ENCODE measurements at regions not wholly inside any gene's neighbourhood (a gene's known extent, or its start where the extent isn't known, plus 50 kb on each side); places are given as distances from the start of the nearest gene placed in this dataset.
A peak's percentile ranks its signal among the peaks of the same experiment; 100 is the strongest.

DNA sequence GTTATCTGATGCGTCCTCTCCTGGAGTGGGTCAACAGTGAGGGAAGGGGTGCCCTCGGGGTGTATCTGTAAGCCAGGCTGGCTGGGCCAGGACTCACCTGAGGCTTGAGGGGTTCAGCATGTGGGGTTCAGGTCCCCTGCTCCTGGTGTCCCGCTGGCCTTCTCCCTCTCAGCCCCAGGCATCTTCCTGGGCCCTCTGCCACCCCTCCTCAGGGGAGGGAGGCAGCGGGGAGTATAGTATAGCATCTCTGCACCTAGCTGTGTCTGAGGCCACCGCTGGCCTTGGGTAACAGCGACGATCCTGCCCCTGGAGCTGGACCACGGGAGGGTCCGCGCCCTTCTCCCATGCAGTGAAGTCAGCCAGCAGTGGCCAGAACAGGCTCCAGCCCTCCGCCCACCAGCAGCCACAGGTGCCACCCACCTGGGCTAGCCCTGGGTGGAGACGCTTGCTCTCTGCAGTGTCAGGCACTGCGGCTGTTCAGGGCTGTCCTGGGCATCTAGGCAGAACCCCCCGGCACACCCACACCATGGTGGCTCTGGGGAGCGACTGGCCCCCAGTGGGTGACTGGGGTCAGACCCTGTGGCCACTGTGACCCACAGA is 110.7 kb upstream of the NKX1-1 start:
- Mint-ChIP-seq H3K4me3 (ENCODE audit: unreplicated experiment) (no peak overlapping the region), H3K27me3 (ENCODE audit: low read depth) (peaks cover 12% of the 10 kb centered on the region), H3K4me1 (ENCODE audit: low read depth) (no peaks in the 10 kb centered on the region), H3K9me3 (ENCODE audit: low read depth) (no peaks in the 10 kb centered on the region), H3K27ac (ENCODE audit: unreplicated experiment) (no peak overlapping the region), H3K36me3 (ENCODE audit: low read depth) (no peaks in the 10 kb centered on the region)
- peak; percentile 70 for DNase-seq (ENCODE audit: low spot score)
- TF ChIP-seq CTCF (IDR thresholded peaks at IDR 0.05): no peak

- Mint-ChIP-seq H3K4me3 (ENCODE audit: unreplicated experiment) (no peak overlapping the region), H3K4me1 (ENCODE audit: low read depth) (no peaks in the 10 kb centered on the region), H3K36me3 (ENCODE audit: low read depth) (no peaks in the 10 kb centered on the region), H3K9me3 (ENCODE audit: low read depth) (no peaks in the 10 kb centered on the region), H3K27me3 (ENCODE audit: low read depth) (peaks cover 12% of the 10 kb centered on the region), H3K27ac (ENCODE audit: unreplicated experiment) (no peak overlapping the region)
- no peak for TF ChIP-seq CTCF (IDR thresholded peaks at IDR 0.05)
- DNase-seq (ENCODE audit: low spot score): peak; percentile 58
These were observed 110.0 kb upstream of the NKX1-1 start for GRCh38 chr4:1516261-1516660.

DNA sequence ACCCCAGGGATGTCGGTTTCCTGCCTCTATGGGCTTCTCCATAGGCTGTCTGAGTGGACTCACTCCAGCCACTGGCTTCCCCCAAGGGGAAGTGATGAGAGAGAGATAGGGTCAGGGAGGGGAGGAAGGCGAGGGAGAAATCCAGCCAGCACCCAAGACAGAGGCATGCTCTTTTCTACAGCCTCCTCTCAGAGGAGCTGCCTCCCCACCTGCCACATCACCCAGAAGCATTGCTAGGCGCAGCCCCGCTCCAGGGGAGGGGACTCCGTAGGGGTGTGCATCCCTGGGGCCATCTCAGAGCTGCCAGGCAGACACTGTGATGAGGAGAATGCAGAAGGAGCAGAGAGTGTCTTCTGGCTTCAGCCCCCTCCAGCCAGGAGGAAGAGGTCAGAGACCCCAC is 109.5 kb upstream of the NKX1-1 start:
- Mint-ChIP-seq H3K36me3 (ENCODE audit: low read depth) (no peaks in the 10 kb centered on the region), H3K9me3 (ENCODE audit: low read depth) (no peaks in the 10 kb centered on the region), H3K4me3 (ENCODE audit: unreplicated experiment) (no peak overlapping the region), H3K27me3 (ENCODE audit: low read depth) (peaks cover 11% of the 10 kb centered on the region), H3K27ac (ENCODE audit: unreplicated experiment) (no peak overlapping the region), H3K4me1 (ENCODE audit: low read depth) (no peaks in the 10 kb centered on the region)
- DNase-seq (ENCODE audit: low spot score): peak; percentile 71
- no peak for TF ChIP-seq CTCF (IDR thresholded peaks at IDR 0.05)

- TF ChIP-seq CTCF (IDR thresholded peaks at IDR 0.05): no peak
- H3K4me3 Mint-ChIP-seq (ENCODE audit: unreplicated experiment): no peak overlapping the region
- H3K27me3 Mint-ChIP-seq (ENCODE audit: low read depth): peaks cover 11% of the 10 kb centered on the region
- H3K4me1 Mint-ChIP-seq (ENCODE audit: low read depth): no peaks in the 10 kb centered on the region
- no peaks in the 10 kb centered on the region for H3K36me3 Mint-ChIP-seq (ENCODE audit: low read depth)
- no peak for DNase-seq (ENCODE audit: low spot score)
- H3K27ac Mint-ChIP-seq (ENCODE audit: unreplicated experiment): no peak overlapping the region
- H3K9me3 Mint-ChIP-seq (ENCODE audit: low read depth): no peaks in the 10 kb centered on the region
These were observed 108.9 kb upstream of the NKX1-1 start for GRCh38 chr4:1515156-1515555.

- H3K36me3 Mint-ChIP-seq (ENCODE audit: low read depth): no peaks in the 10 kb centered on the region
- no peak overlapping the region for H3K4me3 Mint-ChIP-seq (ENCODE audit: unreplicated experiment)
- peaks cover 15% of the 10 kb centered on the region for H3K27me3 Mint-ChIP-seq (ENCODE audit: low read depth)
- H3K4me1 Mint-ChIP-seq (ENCODE audit: low read depth): no peaks in the 10 kb centered on the region
- no peak for TF ChIP-seq CTCF (IDR thresholded peaks at IDR 0.05)
- no peak overlapping the region for H3K27ac Mint-ChIP-seq (ENCODE audit: unreplicated experiment)
- DNase-seq (ENCODE audit: low spot score): no peak
- H3K9me3 Mint-ChIP-seq (ENCODE audit: low read depth): no peaks in the 10 kb centered on the region
These were observed 108.4 kb upstream of the NKX1-1 start for GRCh38 chr4:1514612-1515011.
